Activated T-cell treated with anti-CD3 and anti-CD28 coated beads, Interleukin-2, amount 50 U/mL, for 4 hours (primary cell): ENCODE measurements at regions not wholly inside any gene's neighbourhood (a gene's known extent, or its start where the extent isn't known, plus 50 kb on each side); places are given as distances from the start of the nearest gene placed in this dataset.
"Not testable (repeated sequence)": the region's sequence is repeated elsewhere in the genome, so short reads cannot be mapped to it uniquely, and the experiment has no call there.

Experiments
- ATAC-seq, 2 donors: fragments of 200-7000 bp; cut with Tn5 transposase; one replicate each; pipeline ENCODE4 v1.10.0; 2021
- DNase-seq: peaks from one replicate; pipeline ENCODE4 v3.0.0-alpha.2; 2020
- H3K27me3 Mint-ChIP-seq: one replicate; pipeline ENCODE4 v1.8.0; 2021; ENCODE audit warnings: low read depth, mixed read lengths
- H3K36me3 Mint-ChIP-seq: one replicate; pipeline ENCODE4 v1.8.0; 2022; ENCODE audit warnings: mixed read lengths; ENCODE audit not compliant: insufficient read depth
- H3K4me1 Mint-ChIP-seq: one replicate; pipeline ENCODE4 v1.8.0; 2021; ENCODE audit warnings: low read depth, mixed read lengths
- H3K4me3 Mint-ChIP-seq: one replicate; pipeline ENCODE4 v1.8.0; 2021; ENCODE audit warnings: mild to moderate bottlenecking, moderate library complexity, mixed read lengths
- H3K9me3 Mint-ChIP-seq: one replicate; pipeline ENCODE4 v1.8.0; 2021; ENCODE audit warnings: mixed read lengths

- ATAC-seq = no peak
- Mint-ChIP-seq H3K4me1 (no peaks in the 10 kb centered on the region), H3K4me3 (no peak overlapping the region)
Observed at GRCh38 chr2:81462420-81462819, 1157.9 kb upstream of the LRRTM1 start.

GRCh38 chr2:81445176-81445575 lies 1140.6 kb upstream of the LRRTM1 start:
- ATAC-seq (no peak), DNase-seq (no peak)
- H3K9me3 Mint-ChIP-seq = peaks cover 30% of the 10 kb centered on the region
- H3K27me3 Mint-ChIP-seq = no peaks in the 10 kb centered on the region
- no peaks in the 10 kb centered on the region for H3K36me3 Mint-ChIP-seq
- H3K4me3 Mint-ChIP-seq = no peak overlapping the region
- no peaks in the 10 kb centered on the region for H3K4me1 Mint-ChIP-seq

More at GRCh38 chr2:81462420-81462819, 1157.9 kb upstream of the LRRTM1 start:
- Mint-ChIP-seq H3K9me3 (peaks cover 34% of the 10 kb centered on the region), H3K36me3 (no peaks in the 10 kb centered on the region), H3K27me3 (no peaks in the 10 kb centered on the region)
- DNase-seq = no peak

- Mint-ChIP-seq H3K9me3 (peaks cover 13% of the 10 kb centered on the region), H3K4me1 (no peaks in the 10 kb centered on the region), H3K4me3 (no peak overlapping the region), H3K27me3 (no peaks in the 10 kb centered on the region), H3K36me3 (no peaks in the 10 kb centered on the region)
- no peak for ATAC-seq
- DNase-seq = no peak
Observed at GRCh38 chr2:81437456-81438000, 1133.0 kb upstream of the LRRTM1 start.

- Mint-ChIP-seq H3K9me3 (peaks cover 7% of the 10 kb centered on the region), H3K4me3 (no peak overlapping the region), H3K27me3 (no peaks in the 10 kb centered on the region), H3K4me1 (no peaks in the 10 kb centered on the region), H3K36me3 (no peaks in the 10 kb centered on the region)
- ATAC-seq (no peak), DNase-seq (no peak)
Observed at GRCh38 chr2:81436256-81436655, 1131.7 kb upstream of the LRRTM1 start.

- Mint-ChIP-seq H3K4me3 (no peak overlapping the region), H3K4me1 (no peaks in the 10 kb centered on the region), H3K9me3 (peaks cover 14% of the 10 kb centered on the region), H3K36me3 (no peaks in the 10 kb centered on the region), H3K27me3 (no peaks in the 10 kb centered on the region)
- ATAC-seq (no peak), DNase-seq (no peak)
Observed at GRCh38 chr2:81412681-81413080, 1108.1 kb upstream of the LRRTM1 start.

GRCh38 chr2:81403508-81403907 lies 1099.0 kb upstream of the LRRTM1 start:
- Mint-ChIP-seq H3K27me3 (no peaks in the 10 kb centered on the region), H3K9me3 (peaks cover 10% of the 10 kb centered on the region), H3K4me3 (no peak overlapping the region), H3K36me3 (no peaks in the 10 kb centered on the region), H3K4me1 (no peaks in the 10 kb centered on the region)
- DNase-seq (no peak), ATAC-seq (no peak)

GRCh38 chr2:81396417-81397019 lies 1092.0 kb upstream of the LRRTM1 start:
- Mint-ChIP-seq H3K36me3 (no peaks in the 10 kb centered on the region), H3K9me3 (peaks cover 21% of the 10 kb centered on the region), H3K4me3 (no peak overlapping the region), H3K27me3 (no peaks in the 10 kb centered on the region), H3K4me1 (no peaks in the 10 kb centered on the region)
- DNase-seq = no peak
- no peak for ATAC-seq

- no peaks in the 10 kb centered on the region for H3K36me3 Mint-ChIP-seq
- H3K9me3 Mint-ChIP-seq = peaks cover 19% of the 10 kb centered on the region
- ATAC-seq = no peak
Observed at GRCh38 chr2:81395746-81396145, 1091.2 kb upstream of the LRRTM1 start.

GRCh38 chr2:81389203-81389602 lies 1084.7 kb upstream of the LRRTM1 start:
- no peak for ATAC-seq
- Mint-ChIP-seq H3K9me3 (peaks cover 29% of the 10 kb centered on the region), H3K4me3 (no peak overlapping the region), H3K4me1 (no peaks in the 10 kb centered on the region), H3K36me3 (no peaks in the 10 kb centered on the region), H3K27me3 (no peaks in the 10 kb centered on the region)
- no peak for DNase-seq

More at GRCh38 chr2:81395746-81396145, 1091.2 kb upstream of the LRRTM1 start:
- Mint-ChIP-seq H3K4me3 (no peak overlapping the region), H3K27me3 (no peaks in the 10 kb centered on the region), H3K4me1 (no peaks in the 10 kb centered on the region)
- no peak for DNase-seq

- DNase-seq (no peak), ATAC-seq (no peak)
- Mint-ChIP-seq H3K36me3 (no peaks in the 10 kb centered on the region), H3K4me3 (no peak overlapping the region), H3K4me1 (no peaks in the 10 kb centered on the region), H3K27me3 (no peaks in the 10 kb centered on the region), H3K9me3 (peaks cover 17% of the 10 kb centered on the region)
Observed at GRCh38 chr2:81363800-81364199, 1059.2 kb upstream of the LRRTM1 start.

GRCh38 chr2:81362468-81362867 lies 1057.9 kb upstream of the LRRTM1 start:
- H3K4me3 Mint-ChIP-seq, H3K36me3 Mint-ChIP-seq, H3K4me1 Mint-ChIP-seq, H3K27me3 Mint-ChIP-seq, DNase-seq, ATAC-seq: not testable (repeated sequence)
- H3K9me3 Mint-ChIP-seq = peaks cover 16% of the 10 kb centered on the region

GRCh38 chr2:81355436-81355835 lies 1050.9 kb upstream of the LRRTM1 start:
- Mint-ChIP-seq H3K4me1 (no peaks in the 10 kb centered on the region), H3K9me3 (peaks cover 25% of the 10 kb centered on the region), H3K36me3 (no peaks in the 10 kb centered on the region), H3K27me3 (no peaks in the 10 kb centered on the region), H3K4me3 (no peak overlapping the region)
- DNase-seq = no peak
- no peak for ATAC-seq

- no peak for ATAC-seq
- no peak for DNase-seq
Observed at GRCh38 chr2:81334046-81334445, 1029.5 kb upstream of the LRRTM1 start.

GRCh38 chr2:81328968-81329367 lies 1024.4 kb upstream of the LRRTM1 start:
- no peaks in the 10 kb centered on the region for H3K27me3 Mint-ChIP-seq
- H3K9me3 Mint-ChIP-seq = peaks cover 16% of the 10 kb centered on the region
- no peaks in the 10 kb centered on the region for H3K4me1 Mint-ChIP-seq
- H3K36me3 Mint-ChIP-seq = no peaks in the 10 kb centered on the region
- no peak overlapping the region for H3K4me3 Mint-ChIP-seq
- no peak for DNase-seq
- no peak for ATAC-seq

More at GRCh38 chr2:81334046-81334445, 1029.5 kb upstream of the LRRTM1 start:
- Mint-ChIP-seq H3K27me3 (no peaks in the 10 kb centered on the region), H3K4me1 (no peaks in the 10 kb centered on the region), H3K9me3 (peaks cover 6% of the 10 kb centered on the region), H3K4me3 (no peak overlapping the region), H3K36me3 (no peaks in the 10 kb centered on the region)

GRCh38 chr2:81327911-81328310 lies 1023.4 kb upstream of the LRRTM1 start:
- ATAC-seq (no peak), DNase-seq (no peak)
- Mint-ChIP-seq H3K9me3 (peaks cover 26% of the 10 kb centered on the region), H3K4me3 (no peak overlapping the region), H3K36me3 (no peaks in the 10 kb centered on the region), H3K27me3 (no peaks in the 10 kb centered on the region), H3K4me1 (no peaks in the 10 kb centered on the region)
